GM03348 (cell line): ENCODE measurements at regions not wholly inside any gene's neighbourhood (a gene's known extent, or its start where the extent isn't known, plus 50 kb on each side); places are given as distances from the start of the nearest gene placed in this dataset.
"Not testable (repeated sequence)": the region's sequence is repeated elsewhere in the genome, so short reads cannot be mapped to it uniquely, and the experiment has no call there.

ENCODE experiments used
- DNase-seq: peaks from one replicate; pipeline ENCODE4 v3.0.0; 2012; ENCODE audit warnings: low spot score

- DNase-seq = no peak
These were observed 471.4 kb upstream of the SLC35B3 start for GRCh38 chr6:8906699-8907098.

GRCh38 chr6:8905757-8906156 is 470.4 kb upstream of the SLC35B3 start:
- DNase-seq = no peak

GRCh38 chr6:8904754-8905153 is 469.4 kb upstream of the SLC35B3 start:
- no peak for DNase-seq

- no peak for DNase-seq
These were observed 464.7 kb upstream of the SLC35B3 start for GRCh38 chr6:8900056-8900455.

GRCh38 chr6:8889514-8889913 is 454.2 kb upstream of the SLC35B3 start:
- DNase-seq = no peak

- no peak for DNase-seq
These were observed 453.1 kb upstream of the SLC35B3 start for GRCh38 chr6:8888468-8888867.

GRCh38 chr6:8881663-8882062 is 446.3 kb upstream of the SLC35B3 start:
- DNase-seq = no peak

- DNase-seq = no peak
These were observed 444.0 kb upstream of the SLC35B3 start for GRCh38 chr6:8879334-8879733.

- no peak for DNase-seq
These were observed 440.6 kb upstream of the SLC35B3 start for GRCh38 chr6:8875986-8876385.

- no peak for DNase-seq
These were observed 437.2 kb upstream of the SLC35B3 start for GRCh38 chr6:8872589-8872988.

- no peak for DNase-seq
These were observed 430.1 kb upstream of the SLC35B3 start for GRCh38 chr6:8865451-8865850.

- no peak for DNase-seq
These were observed 425.3 kb upstream of the SLC35B3 start for GRCh38 chr6:8860671-8861070.

- DNase-seq = no peak
These were observed 424.2 kb upstream of the SLC35B3 start for GRCh38 chr6:8859501-8859900.

GRCh38 chr6:8858854-8859331 is 423.5 kb upstream of the SLC35B3 start:
- DNase-seq = no peak

- no peak for DNase-seq
These were observed 421.8 kb upstream of the SLC35B3 start for GRCh38 chr6:8857160-8857559.

- no peak for DNase-seq
These were observed 420.1 kb upstream of the SLC35B3 start for GRCh38 chr6:8855411-8855810.

GRCh38 chr6:8852332-8852731 is 417.0 kb upstream of the SLC35B3 start:
- DNase-seq = no peak

- DNase-seq = not testable (repeated sequence)
These were observed 411.3 kb upstream of the SLC35B3 start for GRCh38 chr6:8846680-8847079.

GRCh38 chr6:8845690-8846089 is 410.3 kb upstream of the SLC35B3 start:
- no peak for DNase-seq

- DNase-seq = no peak
These were observed 409.6 kb upstream of the SLC35B3 start for GRCh38 chr6:8844968-8845367.

GRCh38 chr6:8839626-8840025 is 404.3 kb upstream of the SLC35B3 start:
- DNase-seq = no peak

GRCh38 chr6:8837343-8837742 is 402.0 kb upstream of the SLC35B3 start:
- DNase-seq = no peak

- not testable (repeated sequence) for DNase-seq
These were observed 397.4 kb upstream of the SLC35B3 start for GRCh38 chr6:8832695-8833094.

- no peak for DNase-seq
These were observed 396.2 kb upstream of the SLC35B3 start for GRCh38 chr6:8831366-8832152.
